ENCODE measurements at regions not wholly inside any gene's neighbourhood (a gene's known extent, or its start where the extent isn't known, plus 50 kb on each side); places are given as distances from the start of the nearest gene placed in this dataset.

DNA sequence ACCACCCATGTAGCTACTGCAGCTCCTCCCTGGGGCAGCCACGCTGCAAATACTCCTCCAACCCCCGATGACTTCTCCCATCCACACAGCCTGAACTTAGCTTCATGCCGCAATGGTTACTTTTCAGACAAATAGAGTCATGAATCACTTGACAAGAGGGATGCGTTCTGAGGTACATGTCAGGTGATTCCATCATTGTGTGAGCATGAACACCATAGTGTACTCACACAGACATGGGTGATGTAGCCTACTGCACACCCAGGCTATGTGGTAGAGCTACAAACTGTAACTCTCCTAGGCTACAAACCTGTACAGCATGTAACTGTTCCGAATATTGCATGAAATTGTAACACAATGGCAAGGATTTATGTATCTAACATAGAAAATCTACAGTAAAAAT lies 298.5 kb upstream of the SLC35B3 start:
- Mint-ChIP-seq H3K9me3 (peaks cover 2% of the 10 kb centered on the region), H3K27ac (no peak overlapping the region), H3K4me1 (no peaks in the 10 kb centered on the region), H3K36me3 (no peaks in the 10 kb centered on the region), H3K27me3 (no peaks in the 10 kb centered on the region), H3K4me3 (no peak overlapping the region)
- CTCF ChIA-PET, result interaction anchor here (0.6 kb wide), 1 partner anchor 365 kb away, joined by 3 read pairs; no protein-coding TSS in a partner anchor
- DNase-seq, result no peak

DNA sequence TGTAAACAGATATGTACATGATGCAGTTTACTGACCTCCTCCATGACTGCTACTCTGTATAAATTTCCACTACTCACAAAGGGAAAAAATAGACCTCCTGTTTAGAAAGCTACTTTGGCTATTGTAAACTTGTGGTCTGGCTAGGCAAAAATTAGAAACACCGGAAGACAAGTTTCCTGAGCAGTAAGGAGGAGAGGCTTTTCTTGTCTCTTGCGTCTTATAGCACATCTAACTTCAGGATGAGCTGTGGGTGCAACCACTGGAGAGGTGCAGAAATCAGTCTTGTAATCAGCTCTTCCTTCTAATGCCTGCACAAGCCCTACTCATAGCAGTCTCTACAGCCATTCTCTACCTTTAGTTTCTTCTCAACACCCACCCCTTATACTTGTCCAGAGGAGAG lies 296.5 kb upstream of the SLC35B3 start:
- Mint-ChIP-seq H3K27ac (no peak overlapping the region), H3K27me3 (no peaks in the 10 kb centered on the region), H3K4me1 (no peaks in the 10 kb centered on the region), H3K36me3 (no peaks in the 10 kb centered on the region), H3K4me3 (no peak overlapping the region), H3K9me3 (peaks cover 2% of the 10 kb centered on the region)
- no peak for DNase-seq
- CTCF ChIA-PET, result no interaction called here

DNA sequence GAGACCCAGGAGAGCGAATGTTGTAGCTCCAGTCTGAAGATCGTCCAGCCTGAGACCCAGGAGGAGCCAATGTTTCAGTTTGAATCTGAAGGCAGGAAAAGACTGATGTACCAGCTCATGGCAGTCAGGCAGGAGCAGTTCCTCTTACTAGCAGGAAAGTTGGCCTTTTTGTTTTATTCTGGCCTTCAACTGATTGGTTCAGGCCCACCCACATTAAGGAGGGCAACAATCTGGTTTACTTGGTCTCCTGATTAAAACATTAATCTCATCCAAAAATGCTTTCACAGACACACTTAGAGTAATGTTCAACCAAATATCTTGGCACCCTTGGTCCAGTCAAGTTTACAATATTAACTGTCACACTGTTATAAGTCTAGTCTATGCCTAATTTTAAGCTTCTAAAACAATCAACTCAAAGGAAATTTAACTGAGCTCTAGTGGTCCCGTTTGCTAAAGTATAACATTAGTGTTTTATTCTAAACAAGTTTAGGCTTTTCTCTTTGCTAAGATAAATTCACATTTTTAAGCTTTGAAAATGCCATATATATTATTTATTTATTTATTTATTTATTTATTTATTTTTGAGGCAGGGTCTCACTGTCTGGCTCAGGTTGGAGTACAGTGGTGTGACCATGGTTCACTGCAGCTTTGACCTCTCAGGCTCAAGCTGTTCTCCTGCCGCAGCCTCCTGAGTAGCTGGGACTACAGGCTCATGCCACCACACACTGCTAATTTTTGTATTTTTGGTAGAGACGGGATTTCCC lies 275.5 kb upstream of the SLC35B3 start:
- H3K27ac Mint-ChIP-seq, result no peak overlapping the region
- H3K4me3 Mint-ChIP-seq, result no peak overlapping the region
- no peak for DNase-seq
- no peaks in the 10 kb centered on the region for H3K36me3 Mint-ChIP-seq
- no peaks in the 10 kb centered on the region for H3K4me1 Mint-ChIP-seq
- CTCF ChIA-PET, result no interaction called here
- H3K9me3 Mint-ChIP-seq, result no peaks in the 10 kb centered on the region
- H3K27me3 Mint-ChIP-seq, result no peaks in the 10 kb centered on the region

DNA sequence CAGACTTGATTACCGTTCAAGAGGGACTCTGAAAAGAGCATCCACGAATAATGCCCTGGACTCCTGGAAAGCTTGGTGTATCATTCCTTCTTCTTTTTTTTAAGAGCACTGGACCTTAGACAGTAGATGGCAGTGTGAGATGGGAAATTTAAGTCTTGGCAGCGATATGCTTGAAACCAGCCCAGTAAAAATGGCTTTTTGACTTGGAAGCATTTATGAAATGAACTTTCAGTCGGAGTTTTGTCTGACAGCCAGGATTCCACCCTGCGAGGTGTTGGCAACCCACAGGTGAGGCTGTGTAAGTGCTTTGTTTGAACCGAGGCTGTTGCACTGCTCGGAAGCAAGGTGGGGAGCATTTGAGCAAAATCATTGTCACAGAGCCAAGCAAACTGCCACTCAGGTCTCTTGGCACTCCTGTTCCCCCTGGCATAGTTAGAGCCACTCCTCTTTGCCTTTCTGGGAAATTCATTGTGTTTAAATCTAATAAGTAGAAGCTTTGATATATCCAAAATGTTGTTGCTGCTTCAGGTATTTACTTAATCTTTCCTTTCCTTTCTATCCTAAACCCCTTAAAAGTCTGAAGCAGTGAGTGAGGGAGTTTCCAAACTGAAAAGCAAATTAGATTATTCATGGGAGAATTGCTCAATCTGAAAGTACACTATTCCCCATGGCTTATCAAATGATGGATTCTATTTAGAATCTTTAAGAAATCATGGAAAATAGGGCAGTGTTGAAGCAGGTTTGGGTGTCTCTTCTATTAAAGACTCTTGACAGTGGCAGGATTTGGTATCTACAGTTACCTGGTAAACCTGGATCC lies 272.8 kb upstream of the SLC35B3 start:
- no peaks in the 10 kb centered on the region for H3K4me1 Mint-ChIP-seq
- CTCF ChIA-PET, result no interaction called here
- no peak overlapping the region for H3K27ac Mint-ChIP-seq
- H3K27me3 Mint-ChIP-seq, result no peaks in the 10 kb centered on the region
- H3K36me3 Mint-ChIP-seq, result no peaks in the 10 kb centered on the region
- H3K4me3 Mint-ChIP-seq, result no peak overlapping the region
- H3K9me3 Mint-ChIP-seq, result no peaks in the 10 kb centered on the region
- no peak for DNase-seq

DNA sequence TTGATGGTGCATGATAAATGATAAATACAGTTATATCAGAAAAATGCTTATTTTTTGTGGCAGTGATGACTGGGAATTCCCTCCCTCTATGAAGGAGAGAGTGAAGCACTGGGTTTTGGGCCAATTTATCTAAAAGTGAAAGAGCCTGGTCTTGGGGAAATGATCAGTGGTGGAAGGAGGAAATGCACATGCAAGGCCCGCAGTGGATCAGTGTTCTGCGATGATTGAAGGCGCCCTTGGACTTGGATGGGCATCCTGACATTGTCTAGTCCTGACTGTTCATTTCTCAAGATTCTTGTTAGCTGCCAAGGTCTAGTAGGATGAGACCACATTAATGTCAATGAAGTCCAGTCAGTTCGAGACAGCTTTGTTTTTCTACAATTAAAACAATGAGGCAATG lies 272.0 kb upstream of the SLC35B3 start:
- Mint-ChIP-seq H3K4me3 (no peak overlapping the region), H3K27me3 (no peaks in the 10 kb centered on the region), H3K36me3 (no peaks in the 10 kb centered on the region), H3K27ac (no peak overlapping the region), H3K4me1 (no peaks in the 10 kb centered on the region), H3K9me3 (no peaks in the 10 kb centered on the region)
- DNase-seq, result no peak
- CTCF ChIA-PET, result no interaction called here

DNA sequence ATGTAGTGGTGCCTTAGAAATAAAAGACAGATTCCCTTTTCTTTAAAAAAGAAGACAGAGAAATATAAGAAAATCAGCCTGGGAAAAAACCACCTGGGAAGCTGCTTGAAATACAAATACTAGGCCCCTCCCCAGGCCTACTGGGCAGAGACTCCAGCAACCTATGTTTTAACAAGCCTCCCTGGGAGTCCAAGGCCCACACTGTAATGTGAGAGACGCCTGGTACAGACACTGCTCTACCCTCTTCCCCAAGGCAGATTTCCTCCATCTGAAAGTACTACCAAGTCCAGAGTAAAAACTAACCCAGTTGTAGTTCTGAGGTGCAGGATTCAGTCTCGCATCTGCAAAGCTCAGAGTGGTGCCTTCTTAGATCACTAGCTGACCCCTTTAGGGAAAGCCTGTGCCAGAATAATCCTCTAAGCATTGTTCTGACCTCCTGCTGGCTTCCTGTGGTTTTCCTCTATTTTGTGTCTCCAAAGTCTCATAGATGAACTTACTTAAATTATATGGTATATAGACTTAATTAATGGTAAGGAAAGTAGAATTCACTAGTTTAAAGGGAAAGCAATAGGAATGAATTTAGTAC lies 270.2 kb upstream of the SLC35B3 start:
- Mint-ChIP-seq H3K9me3 (no peaks in the 10 kb centered on the region), H3K27ac (no peak overlapping the region), H3K27me3 (no peaks in the 10 kb centered on the region), H3K4me3 (no peak overlapping the region), H3K36me3 (no peaks in the 10 kb centered on the region), H3K4me1 (no peaks in the 10 kb centered on the region)
- CTCF ChIA-PET, result no interaction called here
- no peak for DNase-seq

DNA sequence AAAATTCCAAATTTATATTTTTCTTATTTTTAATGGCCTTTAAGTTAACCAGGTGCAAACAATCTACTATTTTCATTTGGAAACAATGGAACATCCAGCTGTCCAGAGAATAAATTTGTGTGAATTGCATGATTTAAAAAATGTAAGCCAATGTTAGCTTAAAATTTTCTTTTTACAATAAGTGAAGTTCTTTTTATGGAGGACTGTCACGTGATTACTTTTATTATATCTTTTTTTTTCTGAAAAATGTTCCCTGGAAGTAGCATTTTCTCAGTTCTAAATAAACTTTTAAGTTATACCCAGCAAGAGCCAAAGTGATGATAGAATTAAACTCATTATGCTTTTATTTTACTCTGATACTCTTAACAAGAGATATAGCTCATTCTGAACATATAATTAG lies 267.7 kb upstream of the SLC35B3 start:
- Mint-ChIP-seq H3K9me3 (no peaks in the 10 kb centered on the region), H3K27me3 (no peaks in the 10 kb centered on the region), H3K4me1 (no peaks in the 10 kb centered on the region), H3K27ac (no peak overlapping the region), H3K36me3 (no peaks in the 10 kb centered on the region), H3K4me3 (no peak overlapping the region)
- CTCF ChIA-PET, result no interaction called here
- DNase-seq, result no peak

DNA sequence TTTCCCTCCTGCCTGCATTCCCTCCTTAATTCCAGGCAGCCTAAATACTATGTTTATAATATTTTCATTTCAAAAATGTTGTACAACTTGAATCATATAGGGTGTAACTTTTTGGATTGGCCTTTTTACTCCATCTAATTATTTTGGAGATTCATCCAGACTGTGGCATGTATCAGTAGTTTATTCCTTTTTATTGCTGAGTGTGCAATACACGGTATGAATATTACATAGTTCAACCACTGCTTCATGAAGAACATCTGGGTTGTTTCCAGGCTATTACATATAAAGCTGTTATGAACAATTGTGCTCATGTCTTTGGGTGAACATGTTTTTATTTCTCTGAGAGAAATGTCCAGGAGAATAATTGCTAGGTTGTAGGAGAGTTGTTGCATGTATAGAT lies 253.5 kb upstream of the SLC35B3 start:
- Mint-ChIP-seq H3K4me3 (no peak overlapping the region), H3K36me3 (no peaks in the 10 kb centered on the region), H3K27me3 (no peaks in the 10 kb centered on the region), H3K4me1 (no peaks in the 10 kb centered on the region), H3K27ac (no peak overlapping the region), H3K9me3 (peaks cover 4% of the 10 kb centered on the region)
- CTCF ChIA-PET, result interaction anchor here (0.7 kb wide), 2 partner anchors 16 to 21 kb away, joined by 3 read pairs; no protein-coding TSS in a partner anchor
- no peak for DNase-seq

DNA sequence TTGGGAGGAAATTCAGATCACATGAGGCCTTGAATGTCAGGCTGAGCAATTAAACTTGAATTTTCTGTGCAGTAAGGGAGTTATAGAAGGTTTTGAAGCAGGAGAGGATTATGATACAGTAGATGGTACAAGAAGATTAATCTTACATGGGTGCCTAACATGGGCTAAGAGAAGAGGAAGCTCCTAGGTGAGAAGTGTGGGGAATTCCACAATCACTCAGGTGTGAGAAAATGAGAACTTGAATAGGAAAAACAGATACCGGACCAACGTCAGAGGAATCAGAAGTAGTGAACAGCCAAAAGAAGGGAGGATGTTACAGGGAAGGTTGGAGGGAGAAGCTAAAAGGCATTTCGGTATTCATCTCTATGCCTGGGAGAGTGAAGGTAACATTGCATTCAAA lies 250.7 kb upstream of the SLC35B3 start:
- Mint-ChIP-seq H3K27me3 (no peaks in the 10 kb centered on the region), H3K9me3 (no peaks in the 10 kb centered on the region), H3K36me3 (no peaks in the 10 kb centered on the region), H3K27ac (no peak overlapping the region), H3K4me1 (no peaks in the 10 kb centered on the region), H3K4me3 (no peak overlapping the region)
- CTCF ChIA-PET, result no interaction called here
- DNase-seq, result no peak

DNA sequence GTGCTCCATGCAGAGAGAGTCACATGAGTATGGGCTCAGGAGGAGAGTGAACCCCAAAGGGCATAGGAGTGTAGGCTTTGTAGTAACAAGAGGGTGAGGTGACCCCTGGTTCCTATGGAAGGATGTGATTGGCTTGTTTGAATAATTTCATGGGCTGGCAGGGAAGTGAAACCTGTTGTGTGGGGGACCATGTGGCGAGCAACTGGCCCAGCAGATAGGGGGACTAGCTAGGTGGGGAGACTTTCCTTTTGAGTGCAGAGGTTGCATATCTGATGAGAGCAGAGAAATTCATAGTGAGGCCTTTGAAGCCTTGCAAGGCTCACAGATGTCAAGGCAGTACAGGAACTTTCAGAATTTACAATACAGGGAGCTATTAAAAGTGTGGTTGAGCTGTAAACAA lies 247.9 kb upstream of the SLC35B3 start:
- Mint-ChIP-seq H3K27ac (no peak overlapping the region), H3K36me3 (no peaks in the 10 kb centered on the region), H3K4me3 (no peak overlapping the region), H3K9me3 (no peaks in the 10 kb centered on the region), H3K4me1 (no peaks in the 10 kb centered on the region), H3K27me3 (no peaks in the 10 kb centered on the region)
- no peak for DNase-seq
- CTCF ChIA-PET, result no interaction called here

DNA sequence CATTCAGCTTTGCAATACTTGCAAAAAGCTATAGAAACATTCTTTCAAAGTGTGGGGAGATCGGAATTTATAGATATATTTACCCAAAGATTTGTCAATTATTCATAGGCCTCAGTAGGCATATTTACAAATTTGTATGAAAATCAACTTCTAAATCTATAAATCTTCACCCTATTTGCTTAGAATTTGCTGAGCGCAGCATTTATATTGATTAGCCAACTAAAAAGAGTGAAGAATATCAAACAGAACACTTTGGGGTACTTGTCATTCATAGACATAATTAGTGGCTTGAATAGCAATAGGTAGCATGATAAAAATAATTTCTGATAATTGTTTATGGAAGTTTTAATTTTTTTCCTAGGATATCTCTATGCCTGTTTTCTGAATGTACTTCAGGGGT lies 244.5 kb upstream of the SLC35B3 start:
- Mint-ChIP-seq H3K27me3 (no peaks in the 10 kb centered on the region), H3K27ac (no peak overlapping the region), H3K4me1 (no peaks in the 10 kb centered on the region), H3K9me3 (peaks cover 2% of the 10 kb centered on the region), H3K36me3 (no peaks in the 10 kb centered on the region), H3K4me3 (no peak overlapping the region)
- no peak for DNase-seq
- CTCF ChIA-PET, result no interaction called here

DNA sequence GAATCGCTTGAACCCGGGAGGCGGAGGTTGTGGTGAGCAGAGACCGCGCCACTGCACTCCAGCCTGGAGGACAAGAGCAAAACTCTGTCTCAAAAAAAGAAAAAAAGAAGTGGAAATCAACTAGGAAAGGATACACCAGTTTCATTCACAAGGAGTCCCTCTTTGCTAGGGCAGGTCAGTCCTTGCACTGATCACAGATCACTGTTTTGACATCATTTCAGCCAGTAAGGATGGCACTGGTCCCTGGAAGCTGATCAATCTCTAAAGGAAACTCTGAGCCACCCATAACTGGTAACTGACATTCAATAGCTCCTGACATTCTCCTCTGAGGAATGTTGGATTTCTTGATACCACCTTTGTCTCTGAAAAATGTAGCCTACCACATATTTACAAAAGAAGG lies 243.1 kb upstream of the SLC35B3 start:
- no peak for DNase-seq
- no peak overlapping the region for H3K4me3 Mint-ChIP-seq
- no peaks in the 10 kb centered on the region for H3K36me3 Mint-ChIP-seq
- H3K4me1 Mint-ChIP-seq, result no peaks in the 10 kb centered on the region
- peaks cover 2% of the 10 kb centered on the region for H3K9me3 Mint-ChIP-seq
- no peaks in the 10 kb centered on the region for H3K27me3 Mint-ChIP-seq
- H3K27ac Mint-ChIP-seq, result no peak overlapping the region
- CTCF ChIA-PET, result no interaction called here

DNA sequence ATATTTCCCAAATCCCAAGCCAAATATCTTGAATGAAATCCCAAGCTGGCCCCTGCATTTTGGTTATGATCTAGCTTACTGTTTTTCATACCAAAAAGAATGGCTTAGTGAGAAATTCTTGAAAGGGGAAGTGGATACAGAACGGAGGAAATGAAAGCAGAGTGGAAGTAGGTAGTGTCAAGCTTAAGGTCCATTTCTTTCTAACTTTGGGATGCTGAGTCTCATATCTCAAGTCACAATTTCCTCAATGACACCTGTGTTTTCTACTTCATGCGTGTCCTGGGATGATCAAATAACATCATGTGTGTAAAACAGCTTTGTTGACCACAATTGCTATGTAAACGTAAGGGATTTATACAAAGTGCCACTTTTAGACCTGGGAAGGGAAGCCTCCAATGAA lies 238.8 kb upstream of the SLC35B3 start:
- Mint-ChIP-seq H3K4me1 (no peaks in the 10 kb centered on the region), H3K36me3 (no peaks in the 10 kb centered on the region), H3K27me3 (no peaks in the 10 kb centered on the region), H3K27ac (no peak overlapping the region), H3K9me3 (peaks cover 2% of the 10 kb centered on the region), H3K4me3 (no peak overlapping the region)
- no peak for DNase-seq
- CTCF ChIA-PET, result no interaction called here

DNA sequence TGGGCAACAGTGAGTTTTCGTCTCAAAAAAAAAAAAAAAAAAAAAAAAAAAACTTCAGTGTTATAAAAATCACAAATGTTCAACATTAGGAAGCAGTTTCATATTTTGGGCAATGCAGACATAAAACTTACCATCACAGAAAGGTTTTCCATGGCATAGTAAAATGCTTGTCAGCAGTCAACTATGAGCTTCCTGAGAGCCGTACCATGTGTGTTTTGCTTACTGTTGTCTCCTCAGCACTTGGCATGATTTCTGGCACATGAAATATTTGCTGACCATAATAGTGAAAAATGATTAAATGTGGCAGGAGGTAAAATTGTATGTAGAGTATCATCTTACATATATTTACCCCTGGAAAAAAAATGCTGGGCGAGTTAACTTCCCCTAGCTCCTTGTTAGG lies 237.5 kb upstream of the SLC35B3 start:
- no peak overlapping the region for H3K4me3 Mint-ChIP-seq
- peaks cover 2% of the 10 kb centered on the region for H3K9me3 Mint-ChIP-seq
- no peaks in the 10 kb centered on the region for H3K4me1 Mint-ChIP-seq
- no peak for DNase-seq
- H3K36me3 Mint-ChIP-seq, result no peaks in the 10 kb centered on the region
- CTCF ChIA-PET, result no interaction called here
- no peak overlapping the region for H3K27ac Mint-ChIP-seq
- no peaks in the 10 kb centered on the region for H3K27me3 Mint-ChIP-seq

DNA sequence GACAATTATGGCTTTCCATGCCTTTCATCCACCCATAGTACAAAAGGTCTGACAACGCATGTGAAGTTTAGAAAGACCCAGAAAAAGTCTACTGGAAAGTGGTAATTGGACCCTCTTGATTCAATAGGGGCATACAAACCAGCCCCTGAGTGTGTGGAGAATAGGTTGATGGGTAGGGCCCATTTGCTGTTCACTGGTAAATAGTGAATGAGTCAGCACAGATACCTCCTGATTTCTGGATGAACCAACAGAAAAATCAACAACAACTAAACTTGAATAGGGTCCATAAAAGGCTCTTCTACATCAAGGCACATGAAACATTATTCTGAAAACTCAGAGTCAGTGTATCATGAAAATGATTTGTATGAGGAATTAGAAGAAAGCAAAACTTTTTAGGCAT lies 235.4 kb upstream of the SLC35B3 start:
- no peaks in the 10 kb centered on the region for H3K27me3 Mint-ChIP-seq
- H3K4me3 Mint-ChIP-seq, result no peak overlapping the region
- CTCF ChIA-PET, result no interaction called here

More for the DNA sequence above, 235.4 kb upstream of the SLC35B3 start:
- Mint-ChIP-seq H3K4me1 (no peaks in the 10 kb centered on the region), H3K36me3 (no peaks in the 10 kb centered on the region), H3K27ac (no peak overlapping the region), H3K9me3 (peaks cover 9% of the 10 kb centered on the region)
- DNase-seq, result no peak
